Mesenchymal stem cell (in vitro differentiated cells and primary cell): ENCODE measurements at regions not wholly inside any gene's neighbourhood (a gene's known extent, or its start where the extent isn't known, plus 50 kb on each side); places are given as distances from the start of the nearest gene placed in this dataset.
A peak's percentile ranks its signal among the peaks of the same experiment; 100 is the strongest.

ENCODE experiments used
- DNase-seq: peaks from one replicate; pipeline ENCODE4 v3.0.0-alpha.2; 2013
- H2AFZ ChIP-seq: one replicate; pipeline ENCODE4 v1.6.1; 2013; ENCODE audit warnings: low read depth, mild to moderate bottlenecking, control low read depth, inconsistent platforms, low read length, moderate library complexity
- H2AK5ac ChIP-seq: 2 replicates; pipeline ENCODE4 v1.6.1; 2013; ENCODE audit warnings: low read length, moderate library complexity, mild to moderate bottlenecking, inconsistent platforms; ENCODE audit not compliant: severe bottlenecking
- H2BK120ac ChIP-seq: one replicate; pipeline ENCODE4 v1.6.1; 2013; ENCODE audit warnings: low read depth, mild to moderate bottlenecking, inconsistent platforms, low read length, moderate library complexity
- H2BK12ac ChIP-seq, 2 experiments: one replicate each; pipeline ENCODE4 v1.6.1; 2013; ENCODE audit warnings: inconsistent platforms in 2 of 2, low read length in 2 of 2, mild to moderate bottlenecking in 2 of 2, moderate library complexity in 2 of 2, control low read depth in 1 of 2
- H2BK15ac ChIP-seq: one replicate; pipeline ENCODE4 v1.6.1; 2013; ENCODE audit warnings: mild to moderate bottlenecking, low read depth, inconsistent platforms; ENCODE audit not compliant: poor library complexity, severe bottlenecking
- H2BK5ac ChIP-seq: 2 replicates; pipeline ENCODE4 v1.6.1; 2013; ENCODE audit warnings: low read depth, mild to moderate bottlenecking, low read length, control low read depth, inconsistent platforms; ENCODE audit not compliant: poor library complexity, severe bottlenecking
- H3K14ac ChIP-seq, 2 experiments: one replicate each; pipeline ENCODE4 v1.6.1; 2013; ENCODE audit warnings: inconsistent platforms in 2 of 2, low read length in 2 of 2, control low read depth in 1 of 2, mild to moderate bottlenecking in 1 of 2, moderate library complexity in 1 of 2
- H3K18ac ChIP-seq, 2 experiments: one replicate each; pipeline ENCODE4 v1.6.1; 2013; ENCODE audit warnings: inconsistent platforms in 2 of 2, low read length in 2 of 2, control low read depth in 1 of 2, low read depth in 1 of 2, mild to moderate bottlenecking in 1 of 2
- H3K23ac ChIP-seq, 2 experiments: one replicate each; pipeline ENCODE4 v1.6.1; 2013; ENCODE audit warnings: inconsistent platforms in 2 of 2, low read length in 2 of 2, mild to moderate bottlenecking in 2 of 2, moderate library complexity in 2 of 2, control low read depth in 1 of 2
- H3K27ac ChIP-seq: 2 replicates; pipeline ENCODE4 v1.5.1; 2013; ENCODE audit warnings: mild to moderate bottlenecking, moderate library complexity, low read length, control low read depth, inconsistent platforms; ENCODE audit not compliant: poor library complexity, severe bottlenecking
- H3K27me3 ChIP-seq, 2 experiments: 2 replicates each; pipeline versions ENCODE4 v1.6.1 to v1.7.0; 2013; ENCODE audit warnings: low read length in 2 of 2, mild to moderate bottlenecking in 2 of 2, moderate library complexity in 2 of 2, control low read depth in 1 of 2, inconsistent platforms in 1 of 2; ENCODE audit not compliant: control insufficient read depth in 1 of 2, insufficient read depth in 1 of 2
- H3K36me3 ChIP-seq, 2 experiments: 2 replicates each; pipeline versions ENCODE4 v1.6.1 to v1.7.0; 2013; ENCODE audit warnings: low read length in 2 of 2, control low read depth in 1 of 2, inconsistent platforms in 1 of 2, low read depth in 1 of 2, mild to moderate bottlenecking in 1 of 2; ENCODE audit not compliant: insufficient read depth in 2 of 2, control insufficient read depth in 1 of 2
- H3K4ac ChIP-seq, 2 experiments: one replicate each; pipeline ENCODE4 v1.6.1; 2013; ENCODE audit warnings: inconsistent platforms in 2 of 2, low read length in 2 of 2, mild to moderate bottlenecking in 2 of 2, moderate library complexity in 2 of 2, control low read depth in 1 of 2, low read depth in 1 of 2
- H3K4me1 ChIP-seq: 2 replicates; pipeline ENCODE4 v1.6.1; 2013; ENCODE audit warnings: low read depth, low read length, control low read depth; ENCODE audit not compliant: control insufficient read depth, insufficient read depth
- H3K4me2 ChIP-seq: 2 replicates; pipeline ENCODE4 v1.6.1; 2013; ENCODE audit warnings: low read length, mild to moderate bottlenecking, inconsistent platforms; ENCODE audit not compliant: poor library complexity, severe bottlenecking
- H3K4me3 ChIP-seq, 2 experiments: 2 replicates each; pipeline versions ENCODE4 v1.5.1 to v1.7.0; 2013; ENCODE audit warnings: low read length in 2 of 2, mild to moderate bottlenecking in 2 of 2, control low read depth in 1 of 2, low read depth in 1 of 2; ENCODE audit not compliant: insufficient read depth in 1 of 2
- H3K79me1 ChIP-seq: replicated peaks from 2 replicates; pipeline ENCODE4 v1.6.1; 2013; ENCODE audit warnings: mild to moderate bottlenecking, control low read depth, low read length, inconsistent platforms; ENCODE audit not compliant: poor library complexity, severe bottlenecking
- H3K9ac ChIP-seq: 2 replicates; pipeline ENCODE4 v1.7.0; 2013; ENCODE audit warnings: mild to moderate bottlenecking, low read length, moderate library complexity
- H3K9me3 ChIP-seq: 2 replicates; pipeline ENCODE4 v1.7.0; 2013; ENCODE audit warnings: mild to moderate bottlenecking, low read length; ENCODE audit not compliant: control insufficient read depth
- H4K8ac ChIP-seq: one replicate; pipeline ENCODE4 v1.6.1; 2013; ENCODE audit warnings: inconsistent platforms, mild to moderate bottlenecking, low read length, moderate library complexity
- H4K91ac ChIP-seq: one replicate; pipeline ENCODE4 v1.6.1; 2013; ENCODE audit warnings: mild to moderate bottlenecking, low read length, inconsistent platforms
- WGBS: methylation state at CpG from one replicate; pipeline ENCODE4 v1.1.7; 2013; ENCODE audit warnings: mixed read lengths; 5-methylcytosine and 5-hydroxymethylcytosine counted together

GRCh38 chr7:13322126-13322525 is 634.7 kb downstream of the ARL4A start:
- H3K27ac ChIP-seq, result no peak overlapping the region
- H4K8ac ChIP-seq, result no peak overlapping the region
- no peak for DNase-seq
- H3K4me1 ChIP-seq, result no peaks in the 10 kb centered on the region
- H2BK15ac ChIP-seq, result no peak overlapping the region
- H2BK120ac ChIP-seq, result no peak overlapping the region
- H3K18ac ChIP-seq, result no peak overlapping the region
- H3K23ac ChIP-seq, result no peak overlapping the region
- H3K4ac ChIP-seq, result no peak overlapping the region
- H3K9ac ChIP-seq, result no peak overlapping the region
- H3K27me3 ChIP-seq, result no peaks in the 10 kb centered on the region
- H2BK5ac ChIP-seq, result no peak overlapping the region
- H3K36me3 ChIP-seq, result no peaks in the 10 kb centered on the region
- H3K4me3 ChIP-seq, result no peak overlapping the region
- 37% methylated on average over 2 of the region's 5 CpGs for WGBS
- H3K79me1 ChIP-seq, result no peaks in the 10 kb centered on the region
- H4K91ac ChIP-seq, result no peak overlapping the region
- H3K4me2 ChIP-seq, result no peak overlapping the region
- no peak overlapping the region for H2BK12ac ChIP-seq
- H3K14ac ChIP-seq, result no peak overlapping the region
- no peak overlapping the region for H2AK5ac ChIP-seq
- no peak overlapping the region for H2AFZ ChIP-seq
- H3K9me3 ChIP-seq, result no peaks in the 10 kb centered on the region

- no peak overlapping the region for H3K9ac ChIP-seq
- H3K14ac ChIP-seq, result no peak overlapping the region
- no peak overlapping the region for H2BK12ac ChIP-seq
- no peak overlapping the region for H2AFZ ChIP-seq
- no peak overlapping the region for H2BK5ac ChIP-seq
- H3K4me1 ChIP-seq, result no peaks in the 10 kb centered on the region
- no peak overlapping the region for H3K27ac ChIP-seq
- no peak overlapping the region for H3K4me3 ChIP-seq
- H2BK120ac ChIP-seq, result no peak overlapping the region
- H3K9me3 ChIP-seq, result no peaks in the 10 kb centered on the region
- no peak overlapping the region for H4K8ac ChIP-seq
- no peak overlapping the region for H3K23ac ChIP-seq
- H2BK15ac ChIP-seq, result no peak overlapping the region
- no peak overlapping the region for H3K4me2 ChIP-seq
- no peak for DNase-seq
- H2AK5ac ChIP-seq, result no peak overlapping the region
- no peaks in the 10 kb centered on the region for H3K27me3 ChIP-seq
- H3K4ac ChIP-seq, result no peak overlapping the region
- no peaks in the 10 kb centered on the region for H3K79me1 ChIP-seq
- no peak overlapping the region for H3K18ac ChIP-seq
- no peaks in the 10 kb centered on the region for H3K36me3 ChIP-seq
- H4K91ac ChIP-seq, result no peak overlapping the region
- WGBS, result 74% methylated on average over 1 of the region's 1 CpG
Measured at GRCh38 chr7:13327669-13328068, 640.2 kb downstream of the ARL4A start.

GRCh38 chr7:13333371-13333770 is 645.9 kb downstream of the ARL4A start:
- H4K8ac ChIP-seq, result no peak overlapping the region
- no peak overlapping the region for H3K14ac ChIP-seq
- no peak overlapping the region for H3K4ac ChIP-seq
- H3K4me1 ChIP-seq, result peaks cover 3% of the 10 kb centered on the region
- 100% methylated on average over 1 of the region's 1 CpG for WGBS
- H3K27me3 ChIP-seq, result no peaks in the 10 kb centered on the region
- H2AK5ac ChIP-seq, result no peak overlapping the region
- no peak overlapping the region for H4K91ac ChIP-seq
- no peak overlapping the region for H2BK5ac ChIP-seq
- no peaks in the 10 kb centered on the region for H3K9me3 ChIP-seq
- no peaks in the 10 kb centered on the region for H3K36me3 ChIP-seq
- no peak overlapping the region for H3K18ac ChIP-seq
- no peak overlapping the region for H2AFZ ChIP-seq
- H3K79me1 ChIP-seq, result no peaks in the 10 kb centered on the region
- H2BK120ac ChIP-seq, result no peak overlapping the region
- H3K4me3 ChIP-seq, result no peak overlapping the region
- DNase-seq, result no peak
- no peak overlapping the region for H3K4me2 ChIP-seq
- no peak overlapping the region for H3K23ac ChIP-seq
- H3K27ac ChIP-seq, result no peak overlapping the region
- H3K9ac ChIP-seq, result no peak overlapping the region
- no peak overlapping the region for H2BK12ac ChIP-seq
- no peak overlapping the region for H2BK15ac ChIP-seq

- no peak overlapping the region for H2AK5ac ChIP-seq
- no peak overlapping the region for H3K23ac ChIP-seq
- no peak overlapping the region for H3K27ac ChIP-seq
- no peak overlapping the region for H2BK12ac ChIP-seq
- H2BK120ac ChIP-seq, result no peak overlapping the region
- no peak overlapping the region for H3K4ac ChIP-seq
- 100% methylated on average over 1 of the region's 4 CpGs for WGBS
- H3K4me1 ChIP-seq, result peaks cover 3% of the 10 kb centered on the region
- H2AFZ ChIP-seq, result no peak overlapping the region
- H2BK15ac ChIP-seq, result no peak overlapping the region
- no peak overlapping the region for H3K4me3 ChIP-seq
- no peaks in the 10 kb centered on the region for H3K27me3 ChIP-seq
- H3K9ac ChIP-seq, result no peak overlapping the region
- no peak overlapping the region for H4K91ac ChIP-seq
- H3K9me3 ChIP-seq, result no peaks in the 10 kb centered on the region
- H3K79me1 ChIP-seq, result no peaks in the 10 kb centered on the region
- H2BK5ac ChIP-seq, result no peak overlapping the region
- DNase-seq, result peak; percentile 65
- no peak overlapping the region for H3K14ac ChIP-seq
- H3K18ac ChIP-seq, result no peak overlapping the region
- H3K36me3 ChIP-seq, result no peaks in the 10 kb centered on the region
- no peak overlapping the region for H4K8ac ChIP-seq
- no peak overlapping the region for H3K4me2 ChIP-seq
Measured at GRCh38 chr7:13336227-13336626, 648.8 kb downstream of the ARL4A start.
